Ovary (tissue), 7 donors: ENCODE measurements at regions not wholly inside any gene's neighbourhood (a gene's known extent, or its start where the extent isn't known, plus 50 kb on each side); places are given as distances from the start of the nearest gene placed in this dataset.

Experiments
- DNase-seq, 5 donors: peaks; one replicate each; pipeline ENCODE4 v3.0.0-alpha.2; 2019 to 2020
- H3K27ac ChIP-seq, 2 donors: fragments of 200-600 bp; one replicate each; pipeline versions ENCODE4 v1.5.1 to v1.8.0; 2019 to 2022
- H3K27me3 ChIP-seq: fragments of 200-600 bp; one replicate; pipeline ENCODE4 v1.8.0; 2022
- H3K36me3 ChIP-seq: fragments of 200-600 bp; sonication (generic); one replicate; pipeline ENCODE4 v1.5.1; 2019
- H3K4me1 ChIP-seq: one replicate; pipeline ENCODE4 v1.8.1; 2013; ENCODE audit warnings: mild to moderate bottlenecking, moderate library complexity; ENCODE audit not compliant: insufficient read depth
- H3K4me3 ChIP-seq: fragments of 200-600 bp; sonication (generic); one replicate; pipeline ENCODE4 v1.5.1; 2017
- H3K9me3 ChIP-seq, 2 donors: fragments of 200-600 bp in 1 of 2; sonication (generic) in 1 of 2; one replicate each; pipeline versions ENCODE4 v1.5.1 to v1.8.1; 2013 to 2019; ENCODE audit warnings: mild to moderate bottlenecking in 1 of 2, moderate library complexity in 1 of 2
- EP300 ChIP-seq: sonication (generic); formaldehyde crosslinking; IDR thresholded peaks from one replicate; pipeline ENCODE4 v1.6.1; 2017; ENCODE audit warnings: antibody characterized with exemption
- POLR2A ChIP-seq: fragments of 450-650 bp; IDR thresholded peaks from one replicate; pipeline ENCODE4 v1.6.1; 2017; ENCODE audit warnings: antibody characterized with exemption, mild to moderate bottlenecking, moderate library complexity
- WGBS, 3 donors: extraction: QIAGEN DNeasy Blood & Tissue Kit in 1 of 3; methylation state at CpG; one replicate each; pipeline versions ENCODE4 v1.1.5 to v1.1.7; 2013 to 2017; 5-methylcytosine and 5-hydroxymethylcytosine counted together
- intact Hi-C, 4 donors: fragments of 100-400 bp; cut with DNase I; formaldehyde crosslinking; loops; one replicate each; pipeline versions ENCODE4 v1.11.0 to v1.15.1; 2022 to 2023
- TF ChIP-seq, protein P1 (sequence below), 3 donors: fragments of 450-650 bp in 2 of 3; fragments of 200-600 bp in 1 of 3; IDR thresholded peaks; one replicate each; pipeline versions ENCODE4 v1.5.1 to v1.8.0; 2016 to 2022; ENCODE audit warnings: antibody characterized with exemption in 3 of 3, mild to moderate bottlenecking in 1 of 3
- donor health status: DM: no; HTN: no; CAD: no; lungs with moderate emphysema.
- donor health status: DM: no; HTN: no; CAD: no.
- donor health status: Bipolar disorder and iron deficiency.
- donor health status: DM: no; HTN: no; CAD: no.
- donor health status: DM: yes; HTN: yes; CAD: no.

GRCh38 chr14:43147485-43147884 is 1359.6 kb downstream of the FSCB start:
- WGBS, 3 donors: 46 to 54% (median 51%) methylated on average over 3 of the region's 3 CpGs
- Histone ChIP-seq H3K4me3 (no peak overlapping the region), H3K27ac (no peak overlapping the region), H3K4me1 (no peaks in the 10 kb centered on the region), H3K36me3 (no peaks in the 10 kb centered on the region), H3K9me3 (no peaks in the 10 kb centered on the region), H3K27me3 (no peaks in the 10 kb centered on the region)
- intact Hi-C loops: no loop called here
- DNase-seq: no peak
- TF ChIP-seq, protein P1, sequence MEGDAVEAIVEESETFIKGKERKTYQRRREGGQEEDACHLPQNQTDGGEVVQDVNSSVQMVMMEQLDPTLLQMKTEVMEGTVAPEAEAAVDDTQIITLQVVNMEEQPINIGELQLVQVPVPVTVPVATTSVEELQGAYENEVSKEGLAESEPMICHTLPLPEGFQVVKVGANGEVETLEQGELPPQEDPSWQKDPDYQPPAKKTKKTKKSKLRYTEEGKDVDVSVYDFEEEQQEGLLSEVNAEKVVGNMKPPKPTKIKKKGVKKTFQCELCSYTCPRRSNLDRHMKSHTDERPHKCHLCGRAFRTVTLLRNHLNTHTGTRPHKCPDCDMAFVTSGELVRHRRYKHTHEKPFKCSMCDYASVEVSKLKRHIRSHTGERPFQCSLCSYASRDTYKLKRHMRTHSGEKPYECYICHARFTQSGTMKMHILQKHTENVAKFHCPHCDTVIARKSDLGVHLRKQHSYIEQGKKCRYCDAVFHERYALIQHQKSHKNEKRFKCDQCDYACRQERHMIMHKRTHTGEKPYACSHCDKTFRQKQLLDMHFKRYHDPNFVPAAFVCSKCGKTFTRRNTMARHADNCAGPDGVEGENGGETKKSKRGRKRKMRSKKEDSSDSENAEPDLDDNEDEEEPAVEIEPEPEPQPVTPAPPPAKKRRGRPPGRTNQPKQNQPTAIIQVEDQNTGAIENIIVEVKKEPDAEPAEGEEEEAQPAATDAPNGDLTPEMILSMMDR (IDR thresholded peaks at IDR 0.05): no peak
- TF ChIP-seq POLR2A (no peak), EP300 (no peak)

DNA sequence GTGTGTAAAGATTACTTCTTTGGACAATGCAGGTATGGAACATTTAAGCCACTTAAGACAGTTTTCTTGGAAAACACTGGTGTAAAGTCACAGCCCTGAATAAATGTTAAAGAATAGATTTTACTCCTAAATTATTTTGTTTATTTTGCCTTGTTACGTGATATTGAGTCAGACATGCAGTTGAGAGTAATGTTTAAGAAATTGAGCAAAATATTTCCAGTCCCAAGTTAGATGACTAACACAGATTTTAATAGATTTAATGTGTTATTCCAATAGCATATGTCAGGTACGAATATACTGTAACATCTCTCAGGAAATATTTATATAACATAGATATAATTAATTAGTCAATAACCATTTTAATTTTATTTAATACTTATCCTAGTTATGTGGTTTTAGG is 1361.7 kb downstream of the FSCB start:
- intact Hi-C loops: no loop called here
- no peaks in the 10 kb centered on the region for H3K27me3 ChIP-seq
- no peaks in the 10 kb centered on the region for H3K36me3 ChIP-seq
- no peak overlapping the region for H3K27ac ChIP-seq
- H3K9me3 ChIP-seq: no peaks in the 10 kb centered on the region
- no peak for DNase-seq
- H3K4me1 ChIP-seq: no peaks in the 10 kb centered on the region
- 52 to 61% (median 52%) methylated on average over 2 of the region's 2 CpGs for WGBS, 3 donors
- TF ChIP-seq EP300: no peak
- no peak for TF ChIP-seq POLR2A
- TF ChIP-seq, protein P1 (IDR thresholded peaks at IDR 0.05): no peak
- no peak overlapping the region for H3K4me3 ChIP-seq

DNA sequence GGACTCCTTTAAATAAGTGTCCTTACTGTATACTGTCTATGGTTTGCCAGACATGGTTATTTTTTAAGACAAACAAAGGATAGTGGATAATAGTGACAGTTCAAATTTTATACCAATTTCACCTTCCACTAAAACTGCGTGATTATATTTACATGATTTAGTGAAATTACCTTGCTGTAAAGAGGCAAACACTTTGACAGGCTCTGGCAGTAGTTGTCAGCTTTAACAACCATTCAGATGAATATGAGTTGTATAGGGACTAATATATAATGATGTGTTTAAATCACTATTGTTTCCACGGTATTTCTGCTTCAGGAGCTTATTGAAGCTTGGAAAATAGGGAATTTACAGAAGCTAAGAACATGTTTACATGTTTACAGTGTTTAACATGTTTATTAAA is 1364.0 kb downstream of the FSCB start:
- no peaks in the 10 kb centered on the region for H3K27me3 ChIP-seq
- TF ChIP-seq, protein P1 (IDR thresholded peaks at IDR 0.05): no peak
- no peak for TF ChIP-seq POLR2A
- no peak for TF ChIP-seq EP300
- WGBS, 3 donors: 86 to 90% (median 88%) methylated on average over 2 of the region's 2 CpGs
- H3K9me3 ChIP-seq: no peaks in the 10 kb centered on the region
- H3K27ac ChIP-seq: no peak overlapping the region
- no peak for DNase-seq
- no peaks in the 10 kb centered on the region for H3K4me1 ChIP-seq
- no peaks in the 10 kb centered on the region for H3K36me3 ChIP-seq
- no peak overlapping the region for H3K4me3 ChIP-seq
- intact Hi-C loops: no loop called here

- WGBS, 3 donors: 90 to 96% (median 94%) methylated on average over 17 of the region's 17 CpGs
- Histone ChIP-seq H3K36me3 (no peaks in the 10 kb centered on the region), H3K27ac (no peak overlapping the region), H3K27me3 (no peaks in the 10 kb centered on the region), H3K9me3 (no peaks in the 10 kb centered on the region), H3K4me1 (no peaks in the 10 kb centered on the region), H3K4me3 (no peak overlapping the region)
- intact Hi-C loops: no loop called here
- DNase-seq: no peak
- TF ChIP-seq EP300 (no peak), POLR2A (no peak)
- TF ChIP-seq, protein P1 (IDR thresholded peaks at IDR 0.05): no peak
Observed at GRCh38 chr14:43141636-43142191, 1365.4 kb downstream of the FSCB start.
